ENCODE measurements at regions not wholly inside any gene's neighbourhood (a gene's known extent, or its start where the extent isn't known, plus 50 kb on each side); places are given as distances from the start of the nearest gene placed in this dataset.

- Mint-ChIP-seq H3K9me3 (ENCODE audit: low read depth) (peaks cover 8% of the 10 kb centered on the region), H3K27me3 (ENCODE audit: low read depth) (peaks cover 16% of the 10 kb centered on the region), H3K27ac (ENCODE audit: unreplicated experiment) (no peak overlapping the region), H3K4me1 (ENCODE audit: low read depth) (no peaks in the 10 kb centered on the region), H3K4me3 (ENCODE audit: unreplicated experiment) (no peak overlapping the region), H3K36me3 (ENCODE audit: low read depth) (no peaks in the 10 kb centered on the region)
- DNase-seq (ENCODE audit: low spot score) = no peak
- TF ChIP-seq CTCF (IDR thresholded peaks at IDR 0.05) = no peak
Measured at GRCh38 chr6:1251198-1252155, 60.4 kb upstream of the FOXQ1 start.

- DNase-seq (ENCODE audit: low spot score) = no peak
- Mint-ChIP-seq H3K9me3 (ENCODE audit: low read depth) (peaks cover 8% of the 10 kb centered on the region), H3K4me1 (ENCODE audit: low read depth) (no peaks in the 10 kb centered on the region), H3K36me3 (ENCODE audit: low read depth) (no peaks in the 10 kb centered on the region), H3K27ac (ENCODE audit: unreplicated experiment) (no peak overlapping the region), H3K27me3 (ENCODE audit: low read depth) (peaks cover 16% of the 10 kb centered on the region), H3K4me3 (ENCODE audit: unreplicated experiment) (no peak overlapping the region)
- TF ChIP-seq CTCF (IDR thresholded peaks at IDR 0.05) = no peak
Measured at GRCh38 chr6:1250489-1251197, 61.3 kb upstream of the FOXQ1 start.

GRCh38 chr6:1247894-1248293 lies 64.0 kb upstream of the FOXQ1 start:
- no peak for DNase-seq (ENCODE audit: low spot score)
- TF ChIP-seq CTCF (IDR thresholded peaks at IDR 0.05) = no peak
- no peak overlapping the region for H3K4me3 Mint-ChIP-seq (ENCODE audit: unreplicated experiment)
- no peaks in the 10 kb centered on the region for H3K36me3 Mint-ChIP-seq (ENCODE audit: low read depth)
- H3K4me1 Mint-ChIP-seq (ENCODE audit: low read depth) = peaks cover 3% of the 10 kb centered on the region
- H3K27ac Mint-ChIP-seq (ENCODE audit: unreplicated experiment) = no peak overlapping the region
- peaks cover 8% of the 10 kb centered on the region for H3K9me3 Mint-ChIP-seq (ENCODE audit: low read depth)
- H3K27me3 Mint-ChIP-seq (ENCODE audit: low read depth) = peaks cover 19% of the 10 kb centered on the region

GRCh38 chr6:1247056-1247455 lies 64.8 kb upstream of the FOXQ1 start:
- H3K27me3 Mint-ChIP-seq (ENCODE audit: low read depth) = peaks cover 17% of the 10 kb centered on the region
- peaks cover 8% of the 10 kb centered on the region for H3K9me3 Mint-ChIP-seq (ENCODE audit: low read depth)
- no peak overlapping the region for H3K27ac Mint-ChIP-seq (ENCODE audit: unreplicated experiment)
- no peak overlapping the region for H3K4me3 Mint-ChIP-seq (ENCODE audit: unreplicated experiment)
- no peaks in the 10 kb centered on the region for H3K36me3 Mint-ChIP-seq (ENCODE audit: low read depth)
- no peak for DNase-seq (ENCODE audit: low spot score)
- TF ChIP-seq CTCF (IDR thresholded peaks at IDR 0.05) = no peak
- H3K4me1 Mint-ChIP-seq (ENCODE audit: low read depth) = peaks cover 10% of the 10 kb centered on the region

- Mint-ChIP-seq H3K27ac (ENCODE audit: unreplicated experiment) (no peak overlapping the region), H3K9me3 (ENCODE audit: low read depth) (peaks cover 8% of the 10 kb centered on the region)
Measured at GRCh38 chr6:1244941-1245340, 67.0 kb upstream of the FOXQ1 start.

More at GRCh38 chr6:1244941-1245340, 67.0 kb upstream of the FOXQ1 start:
- Mint-ChIP-seq H3K4me3 (ENCODE audit: unreplicated experiment) (no peak overlapping the region), H3K27me3 (ENCODE audit: low read depth) (peaks cover 14% of the 10 kb centered on the region), H3K4me1 (ENCODE audit: low read depth) (peaks cover 13% of the 10 kb centered on the region), H3K36me3 (ENCODE audit: low read depth) (no peaks in the 10 kb centered on the region)
- no peak for TF ChIP-seq CTCF (IDR thresholded peaks at IDR 0.05)
- no peak for DNase-seq (ENCODE audit: low spot score)

Data from chondrocyte (in vitro differentiated cells).